ENCODE measurements at regions not wholly inside any gene's neighbourhood (a gene's known extent, or its start where the extent isn't known, plus 50 kb on each side); places are given as distances from the start of the nearest gene placed in this dataset.

- no peaks in the 10 kb centered on the region for H3K36me3 ChIP-seq (replicated peaks; ENCODE audit: low read depth, low read length)
- no peak overlapping the region for H3K9ac ChIP-seq (ENCODE audit: low read length)
- H3K4me2 ChIP-seq (ENCODE audit: low read length), result no peak overlapping the region
- no peaks in the 10 kb centered on the region for H3K27me3 ChIP-seq (ENCODE audit: low read depth, low read length)
- no peaks in the 10 kb centered on the region for H3K4me1 ChIP-seq (ENCODE audit: low read length)
- no peak overlapping the region for H3K4me3 ChIP-seq (ENCODE audit: low read length)
- no peaks in the 10 kb centered on the region for H4K20me1 ChIP-seq (ENCODE audit: insufficient read depth, low read length)
- H3K27ac ChIP-seq (ENCODE audit: low read length), result no peak overlapping the region
- H3K9me3 ChIP-seq (ENCODE audit: insufficient read depth, low read length), result 0 out of 2 replicates have a peak, but pooled peaks cover 5% of the 10 kb centered on the region
- no peaks in the 10 kb centered on the region for H3K79me2 ChIP-seq (ENCODE audit: low read length)
- H2AFZ ChIP-seq (ENCODE audit: low read depth, low read length), result no peak overlapping the region
- no peak for TF ChIP-seq EZH2phosphoT487 (IDR thresholded peaks at IDR 0.05; ENCODE audit: low read depth)
- no peak for TF ChIP-seq CTCF (IDR thresholded peaks at IDR 0.05; ENCODE audit: low read depth, low read length)
These were observed 103.5 kb upstream of the SRD5A3 start for GRCh38 chr4:55242506-55242905.

GRCh38 chr4:55247521-55247920 is 98.5 kb upstream of the SRD5A3 start:
- Histone ChIP-seq H4K20me1 (ENCODE audit: insufficient read depth, low read length) (no peaks in the 10 kb centered on the region), H3K27ac (ENCODE audit: low read length) (no peak overlapping the region), H3K9ac (ENCODE audit: low read length) (no peak overlapping the region), H3K9me3 (ENCODE audit: insufficient read depth, low read length) (no peaks in the 10 kb centered on the region), H3K4me2 (ENCODE audit: low read length) (no peak overlapping the region), H2AFZ (ENCODE audit: low read depth, low read length) (no peak overlapping the region), H3K4me3 (ENCODE audit: low read length) (no peak overlapping the region), H3K79me2 (ENCODE audit: low read length) (no peaks in the 10 kb centered on the region), H3K27me3 (ENCODE audit: low read depth, low read length) (no peaks in the 10 kb centered on the region), H3K4me1 (ENCODE audit: low read length) (no peaks in the 10 kb centered on the region), H3K36me3 (replicated peaks; ENCODE audit: low read depth, low read length) (no peaks in the 10 kb centered on the region)
- TF ChIP-seq CTCF (IDR thresholded peaks at IDR 0.05; ENCODE audit: low read depth, low read length), result no peak

- H2AFZ ChIP-seq (ENCODE audit: low read depth, low read length), result no peak overlapping the region
These were observed 97.3 kb upstream of the SRD5A3 start for GRCh38 chr4:55248756-55249155.

GRCh38 chr4:55249476-55249875 is 96.6 kb upstream of the SRD5A3 start:
- H3K4me2 ChIP-seq (ENCODE audit: low read length), result no peak overlapping the region
- no peak overlapping the region for H2AFZ ChIP-seq (ENCODE audit: low read depth, low read length)
- no peak for TF ChIP-seq EZH2phosphoT487 (IDR thresholded peaks at IDR 0.05; ENCODE audit: low read depth)
- no peak for TF ChIP-seq CTCF (IDR thresholded peaks at IDR 0.05; ENCODE audit: low read depth, low read length)
- H3K27ac ChIP-seq (ENCODE audit: low read length), result no peak overlapping the region
- no peaks in the 10 kb centered on the region for H4K20me1 ChIP-seq (ENCODE audit: insufficient read depth, low read length)
- H3K9me3 ChIP-seq (ENCODE audit: insufficient read depth, low read length), result no peaks in the 10 kb centered on the region
- H3K4me3 ChIP-seq (ENCODE audit: low read length), result no peak overlapping the region
- no peaks in the 10 kb centered on the region for H3K36me3 ChIP-seq (replicated peaks; ENCODE audit: low read depth, low read length)
- H3K4me1 ChIP-seq (ENCODE audit: low read length), result no peaks in the 10 kb centered on the region
- H3K79me2 ChIP-seq (ENCODE audit: low read length), result no peaks in the 10 kb centered on the region
- no peaks in the 10 kb centered on the region for H3K27me3 ChIP-seq (ENCODE audit: low read depth, low read length)
- no peak overlapping the region for H3K9ac ChIP-seq (ENCODE audit: low read length)

More at GRCh38 chr4:55248756-55249155, 97.3 kb upstream of the SRD5A3 start:
- Histone ChIP-seq H3K27ac (ENCODE audit: low read length) (no peak overlapping the region), H3K36me3 (replicated peaks; ENCODE audit: low read depth, low read length) (no peaks in the 10 kb centered on the region), H3K27me3 (ENCODE audit: low read depth, low read length) (no peaks in the 10 kb centered on the region), H3K9me3 (ENCODE audit: insufficient read depth, low read length) (no peaks in the 10 kb centered on the region), H3K4me1 (ENCODE audit: low read length) (no peaks in the 10 kb centered on the region), H3K4me2 (ENCODE audit: low read length) (no peak overlapping the region), H3K79me2 (ENCODE audit: low read length) (no peaks in the 10 kb centered on the region), H3K9ac (ENCODE audit: low read length) (no peak overlapping the region), H4K20me1 (ENCODE audit: insufficient read depth, low read length) (no peaks in the 10 kb centered on the region), H3K4me3 (ENCODE audit: low read length) (no peak overlapping the region)
- no peak for TF ChIP-seq CTCF (IDR thresholded peaks at IDR 0.05; ENCODE audit: low read depth, low read length)
- no peak for TF ChIP-seq EZH2phosphoT487 (IDR thresholded peaks at IDR 0.05; ENCODE audit: low read depth)

Measured in OCI-LY3 (cell line).